22Rv1 (cell line): ENCODE measurements at regions not wholly inside any gene's neighbourhood (a gene's known extent, or its start where the extent isn't known, plus 50 kb on each side); places are given as distances from the start of the nearest gene placed in this dataset.
"Not testable (repeated sequence)": the region's sequence is repeated elsewhere in the genome, so short reads cannot be mapped to it uniquely, and the experiment has no call there.

Experiments
- H3K27ac ChIP-seq: fragments of 450-650 bp; 2 replicates; pipeline ENCODE4 v1.5.1; 2017
- ZFX ChIP-seq: fragments of 450-650 bp; IDR thresholded peaks from 2 replicates; pipeline ENCODE4 v1.6.1; 2017; ENCODE audit warnings: antibody characterized with exemption, borderline replicate concordance
- TF ChIP-seq, protein P1 (sequence below): fragments of 450-650 bp; IDR thresholded peaks from 2 replicates; pipeline ENCODE4 v1.5.1; 2017; ENCODE audit warnings: mild to moderate bottlenecking

- no peak overlapping the region for H3K27ac ChIP-seq
- TF ChIP-seq ZFX = no peak
- TF ChIP-seq, protein P1, sequence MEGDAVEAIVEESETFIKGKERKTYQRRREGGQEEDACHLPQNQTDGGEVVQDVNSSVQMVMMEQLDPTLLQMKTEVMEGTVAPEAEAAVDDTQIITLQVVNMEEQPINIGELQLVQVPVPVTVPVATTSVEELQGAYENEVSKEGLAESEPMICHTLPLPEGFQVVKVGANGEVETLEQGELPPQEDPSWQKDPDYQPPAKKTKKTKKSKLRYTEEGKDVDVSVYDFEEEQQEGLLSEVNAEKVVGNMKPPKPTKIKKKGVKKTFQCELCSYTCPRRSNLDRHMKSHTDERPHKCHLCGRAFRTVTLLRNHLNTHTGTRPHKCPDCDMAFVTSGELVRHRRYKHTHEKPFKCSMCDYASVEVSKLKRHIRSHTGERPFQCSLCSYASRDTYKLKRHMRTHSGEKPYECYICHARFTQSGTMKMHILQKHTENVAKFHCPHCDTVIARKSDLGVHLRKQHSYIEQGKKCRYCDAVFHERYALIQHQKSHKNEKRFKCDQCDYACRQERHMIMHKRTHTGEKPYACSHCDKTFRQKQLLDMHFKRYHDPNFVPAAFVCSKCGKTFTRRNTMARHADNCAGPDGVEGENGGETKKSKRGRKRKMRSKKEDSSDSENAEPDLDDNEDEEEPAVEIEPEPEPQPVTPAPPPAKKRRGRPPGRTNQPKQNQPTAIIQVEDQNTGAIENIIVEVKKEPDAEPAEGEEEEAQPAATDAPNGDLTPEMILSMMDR = no peak
Observed at GRCh38 chrX:40867352-40867751, 132.0 kb upstream of the MED14 start.

- no peak overlapping the region for H3K27ac ChIP-seq
- TF ChIP-seq, protein P1 = no peak
- TF ChIP-seq ZFX = no peak
Observed at GRCh38 chrX:40868868-40869267, 133.5 kb upstream of the MED14 start.

DNA sequence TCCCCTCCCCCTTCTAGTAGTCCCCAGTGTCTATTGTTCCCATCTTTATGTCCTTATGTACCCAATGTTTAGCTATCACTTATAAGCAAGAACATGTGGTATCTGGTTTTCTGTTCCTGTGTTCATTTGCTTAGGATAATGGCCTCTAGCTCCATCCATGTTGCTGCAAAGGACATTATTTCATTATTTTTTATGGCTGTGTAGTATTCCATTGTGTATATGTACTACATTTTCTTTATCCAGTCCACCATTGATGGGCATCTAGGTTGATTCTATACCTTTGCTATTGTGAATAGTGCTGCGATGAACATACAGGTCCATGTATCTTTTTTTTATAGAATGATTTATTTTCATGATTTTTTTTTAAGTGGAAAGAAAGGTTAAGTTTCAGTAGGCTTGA lies 135.6 kb upstream of the MED14 start:
- not testable (repeated sequence) for H3K27ac ChIP-seq

DNA sequence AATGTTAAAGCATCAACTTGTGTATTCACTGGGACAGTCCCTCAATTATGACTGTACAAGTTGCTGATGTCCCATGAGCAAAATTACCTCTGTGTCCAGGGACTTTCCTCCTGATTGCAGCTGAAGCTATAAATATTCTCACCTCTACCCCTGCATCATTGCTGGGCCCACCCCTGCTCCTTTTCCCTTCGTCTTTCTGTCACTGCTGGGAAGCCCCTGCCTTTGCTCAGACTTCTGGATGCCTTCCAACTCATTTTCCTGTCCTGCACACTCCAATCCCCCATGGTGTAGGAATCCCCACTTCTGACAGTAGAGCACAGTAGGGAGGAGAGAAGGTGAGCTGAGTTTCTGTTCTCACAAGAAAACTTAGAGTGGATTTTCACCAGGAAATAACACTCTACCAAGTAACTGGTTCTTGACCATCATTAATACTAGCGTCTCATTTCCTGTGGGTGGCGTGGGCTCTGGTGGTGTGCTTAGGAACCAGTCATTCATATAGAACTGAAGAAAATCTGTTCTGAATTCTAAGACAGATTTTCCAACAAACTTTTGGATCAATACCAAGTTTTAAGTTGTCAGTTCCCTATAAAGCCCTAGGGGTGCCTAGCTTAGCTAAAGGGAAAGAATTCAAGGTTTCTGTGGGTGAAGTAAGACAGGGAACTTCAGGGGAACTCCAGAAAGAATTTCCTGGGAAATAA lies 136.2 kb upstream of the MED14 start:
- H3K27ac ChIP-seq = no peak overlapping the region
- no peak for TF ChIP-seq ZFX
- TF ChIP-seq, protein P1 = no peak

DNA sequence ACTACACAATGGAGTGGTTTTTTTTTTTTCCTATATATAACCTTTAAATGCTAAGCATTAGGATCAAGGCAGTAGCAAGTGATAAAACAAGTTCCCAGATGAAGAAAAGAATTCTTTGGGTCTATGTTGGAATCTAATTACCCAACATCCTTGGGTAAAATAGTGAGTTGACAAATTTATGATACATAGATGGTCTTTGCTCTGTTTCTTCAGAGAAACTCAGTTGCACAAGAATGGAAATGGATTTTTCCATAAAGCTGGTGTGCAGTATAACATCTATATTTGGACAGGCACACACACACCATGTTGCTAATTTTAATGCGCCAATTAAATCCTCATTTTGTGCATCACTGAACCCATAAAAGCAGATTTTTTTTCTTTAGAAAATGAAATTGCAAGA lies 137.0 kb upstream of the MED14 start:
- H3K27ac ChIP-seq = no peak overlapping the region
- TF ChIP-seq, protein P1 = no peak
- no peak for TF ChIP-seq ZFX

DNA sequence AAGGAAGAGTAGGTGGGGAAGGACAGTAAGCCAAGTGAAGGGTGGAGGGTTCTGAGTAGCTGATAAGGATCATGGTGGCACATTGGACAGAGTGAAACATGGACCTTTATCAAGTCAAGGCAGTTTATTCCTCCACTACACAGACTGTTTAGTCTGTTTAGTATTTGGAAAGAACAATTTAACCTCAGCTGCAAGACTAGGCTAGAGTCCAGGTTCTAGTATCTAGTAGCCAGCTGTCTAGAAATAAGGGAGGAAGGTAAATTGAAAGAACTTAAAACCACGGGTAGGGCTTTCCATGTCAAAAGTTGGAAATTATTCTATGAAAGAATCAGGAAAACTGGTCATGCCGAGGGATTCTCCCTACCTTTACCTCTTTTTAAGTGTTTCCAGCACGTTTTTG lies 140.1 kb upstream of the MED14 start:
- H3K27ac ChIP-seq = no peak overlapping the region
- TF ChIP-seq, protein P1 = no peak
- TF ChIP-seq ZFX = no peak

GRCh38 chrX:40877887-40878286 lies 142.5 kb upstream of the MED14 start:
- H3K27ac ChIP-seq = no peak overlapping the region
- TF ChIP-seq, protein P1 = peak; percentile 60
- no peak for TF ChIP-seq ZFX

GRCh38 chrX:40878766-40879165 lies 143.4 kb upstream of the MED14 start:
- H3K27ac ChIP-seq = no peak overlapping the region
- TF ChIP-seq, protein P1 = no peak
- TF ChIP-seq ZFX = no peak

- H3K27ac ChIP-seq = not testable (repeated sequence)
Observed at GRCh38 chrX:40879172-40879571, 143.8 kb upstream of the MED14 start.
